Fibroblast of pulmonary artery (primary cell): ENCODE measurements at regions not wholly inside any gene's neighbourhood (a gene's known extent, or its start where the extent isn't known, plus 50 kb on each side); places are given as distances from the start of the nearest gene placed in this dataset.

Experiments used
- DNase-seq: peaks from one replicate; pipeline ENCODE4 v3.0.0-alpha.2; 2010; ENCODE audit warnings: low read depth
- H3K4me3 ChIP-seq: replicated peaks from 2 replicates; pipeline ENCODE4 v1.5.1; 2011; ENCODE audit warnings: low read depth, mild to moderate bottlenecking, control low read depth, low read length, moderate library complexity
- CTCF ChIP-seq: IDR thresholded peaks from 2 replicates; pipeline ENCODE4 v1.5.1; 2011; ENCODE audit warnings: mild to moderate bottlenecking, control low read depth, low read length, inconsistent platforms; ENCODE audit errors: missing control alignments

- no peak for DNase-seq
- TF ChIP-seq CTCF = no peak
- H3K4me3 ChIP-seq = no peak overlapping the region
Observed at GRCh38 chr2:76283350-76283749, 572.6 kb upstream of the GCFC2 start.

GRCh38 chr2:76281156-76281841, 570.6 kb upstream of the GCFC2 start:
- TF ChIP-seq CTCF = no peak
- DNase-seq = no peak
- H3K4me3 ChIP-seq = no peak overlapping the region

GRCh38 chr2:76280686-76281085, 570.0 kb upstream of the GCFC2 start:
- H3K4me3 ChIP-seq = no peak overlapping the region
- no peak for TF ChIP-seq CTCF
- no peak for DNase-seq

- H3K4me3 ChIP-seq = no peak overlapping the region
- no peak for DNase-seq
- TF ChIP-seq CTCF = no peak
Observed at GRCh38 chr2:76279142-76279541, 568.4 kb upstream of the GCFC2 start.

GRCh38 chr2:76275788-76276187, 565.1 kb upstream of the GCFC2 start:
- no peak for DNase-seq
- TF ChIP-seq CTCF = no peak
- H3K4me3 ChIP-seq = no peak overlapping the region

GRCh38 chr2:76274676-76275075, 564.0 kb upstream of the GCFC2 start:
- no peak for DNase-seq
- no peak for TF ChIP-seq CTCF
- H3K4me3 ChIP-seq = no peak overlapping the region

GRCh38 chr2:76274160-76274559, 563.4 kb upstream of the GCFC2 start:
- DNase-seq = no peak
- no peak overlapping the region for H3K4me3 ChIP-seq
- no peak for TF ChIP-seq CTCF
